NCI-H82 treated with DMSO at 0.1 percent for 48 hours (cell line): ENCODE measurements at regions not wholly inside any gene's neighbourhood (a gene's known extent, or its start where the extent isn't known, plus 50 kb on each side); places are given as distances from the start of the nearest gene placed in this dataset.
"Not testable (repeated sequence)": the region's sequence is repeated elsewhere in the genome, so short reads cannot be mapped to it uniquely, and the experiment has no call there.

ENCODE experiments used
- DNase-seq: peaks from one replicate; lab custom pipeline; 2025; ENCODE audit not compliant: unreplicated experiment; lab: John Stamatoyannopoulos, UW

GRCh38 chr16:77060614-77061013 lies 130.4 kb upstream of the MON1B start:
- no peak for DNase-seq

- DNase-seq: no peak
These were observed 127.9 kb upstream of the MON1B start for GRCh38 chr16:77062878-77063675.

GRCh38 chr16:77063676-77064016 lies 127.3 kb upstream of the MON1B start:
- DNase-seq: no peak

GRCh38 chr16:77064037-77064436 lies 127.0 kb upstream of the MON1B start:
- no peak for DNase-seq

GRCh38 chr16:77066896-77067496 lies 124.0 kb upstream of the MON1B start:
- DNase-seq: no peak

DNA sequence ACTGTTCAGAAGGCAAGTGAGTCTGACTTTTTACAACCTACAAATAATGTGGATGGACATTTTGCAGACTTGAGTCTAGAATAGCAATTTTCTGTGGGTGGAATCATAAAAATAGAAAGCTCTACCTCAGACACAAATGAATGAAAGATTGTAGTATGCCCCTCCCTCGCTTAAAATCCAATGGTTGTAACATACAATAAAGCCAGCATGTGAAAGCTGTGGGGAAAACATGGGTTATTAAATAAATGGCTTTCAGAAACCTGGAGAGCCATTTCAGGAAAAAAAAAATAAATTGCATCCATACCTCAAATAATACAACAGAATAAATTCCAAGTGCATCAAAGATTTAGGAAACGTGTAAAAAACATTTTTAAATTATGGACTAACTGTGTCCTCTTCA lies 123.1 kb upstream of the MON1B start:
- no peak for DNase-seq

- no peak for DNase-seq
These were observed 122.6 kb upstream of the MON1B start for GRCh38 chr16:77068402-77068801.

DNA sequence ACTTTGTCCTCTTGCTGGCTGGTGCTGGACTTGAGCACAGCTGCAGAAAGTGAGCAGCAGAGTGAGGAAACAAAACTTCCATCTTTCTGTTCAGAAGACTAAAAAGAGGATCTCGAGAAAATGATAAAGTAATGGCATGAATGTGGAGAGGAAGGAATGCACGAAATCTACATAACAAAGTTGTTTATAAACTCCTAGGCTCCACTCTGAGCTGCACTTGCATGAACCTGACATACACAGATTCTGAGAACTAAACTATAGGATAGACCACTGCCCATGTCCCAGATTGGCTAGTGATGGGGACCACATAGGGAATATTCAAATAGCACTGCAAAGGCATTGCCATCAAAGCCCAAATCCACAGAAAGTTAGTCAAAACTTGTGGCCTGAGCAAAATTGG lies 121.1 kb upstream of the MON1B start:
- no peak for DNase-seq

- DNase-seq: no peak
These were observed 120.3 kb upstream of the MON1B start for GRCh38 chr16:77070683-77071082.

- DNase-seq: no peak
These were observed 114.2 kb upstream of the MON1B start for GRCh38 chr16:77076839-77077238.

DNA sequence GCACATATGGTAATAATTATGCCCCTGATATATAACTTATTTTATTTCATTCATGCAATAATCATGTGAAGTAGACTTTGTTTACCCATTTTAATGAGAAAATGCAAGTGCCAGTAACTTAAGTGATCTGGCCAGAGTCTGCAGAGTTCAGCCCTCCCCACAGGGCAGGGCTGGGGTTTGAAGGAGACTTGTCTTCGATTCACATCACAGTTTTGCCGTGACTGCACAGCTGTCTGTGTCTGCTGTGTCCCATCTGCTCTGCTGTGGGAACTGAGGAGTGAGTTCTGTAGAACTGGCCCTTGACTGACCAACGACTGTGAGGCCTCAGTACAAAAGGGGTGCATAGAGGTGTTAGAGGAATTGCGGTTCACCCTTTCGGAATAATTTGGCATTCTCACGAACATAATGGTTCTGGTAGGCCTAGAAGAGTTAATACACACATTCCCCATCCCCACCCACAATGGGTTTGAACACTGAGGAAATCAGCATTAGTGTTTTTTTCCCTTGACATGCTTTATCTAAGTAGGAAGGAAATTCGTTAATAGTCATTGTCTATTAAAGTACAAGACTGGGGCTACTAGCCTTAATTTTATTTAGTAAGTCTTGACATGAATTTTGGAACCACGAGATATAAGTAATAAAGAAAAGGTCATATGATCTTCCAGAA lies 113.6 kb upstream of the MON1B start:
- no peak for DNase-seq

DNA sequence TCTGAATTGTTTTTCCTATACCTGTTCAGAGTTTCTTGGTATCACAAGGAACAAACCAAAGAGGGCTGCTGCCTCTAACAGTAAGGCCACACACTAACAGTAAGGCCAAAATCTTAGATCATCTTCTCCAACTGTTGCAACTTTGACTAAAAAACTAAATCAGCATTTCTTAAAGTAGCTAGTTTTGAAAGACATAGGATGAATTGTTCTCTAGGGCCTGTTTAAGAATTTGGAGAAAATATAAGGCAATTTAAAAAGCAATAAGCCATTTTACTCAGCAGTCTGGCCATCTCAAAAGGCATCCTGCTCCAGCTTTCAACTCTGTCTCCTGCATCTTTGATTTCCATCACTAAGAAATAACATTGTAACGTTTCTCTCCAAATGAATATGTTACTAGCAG lies 105.0 kb upstream of the MON1B start:
- no peak for DNase-seq

GRCh38 chr16:77090062-77090461 lies 100.9 kb upstream of the MON1B start:
- no peak for DNase-seq

- no peak for DNase-seq
These were observed 97.7 kb upstream of the MON1B start for GRCh38 chr16:77093309-77093708.

GRCh38 chr16:77093999-77094398 lies 97.0 kb upstream of the MON1B start:
- DNase-seq: no peak

GRCh38 chr16:77111056-77111565 lies 79.9 kb upstream of the MON1B start:
- DNase-seq: no peak

- no peak for DNase-seq
These were observed 78.2 kb upstream of the MON1B start for GRCh38 chr16:77112746-77113145.

DNA sequence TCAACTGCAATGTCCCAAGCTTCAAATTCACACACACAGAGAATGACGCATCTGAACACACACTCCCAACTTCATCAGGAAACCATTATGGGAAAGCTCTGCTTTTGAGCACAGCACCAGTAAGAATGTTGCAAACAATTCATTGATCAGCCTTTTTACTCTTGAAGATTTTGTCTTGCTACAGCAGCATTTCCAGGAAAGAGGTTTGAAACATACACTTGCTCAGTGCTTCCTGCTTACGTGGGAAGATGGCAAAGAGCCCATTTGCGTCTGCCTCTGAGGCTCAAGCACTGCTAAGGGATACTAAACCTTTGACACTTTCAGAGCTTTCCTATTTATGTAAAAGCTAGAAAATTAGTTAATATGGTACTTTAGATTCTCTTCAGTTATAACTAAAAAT lies 77.2 kb upstream of the MON1B start:
- DNase-seq: no peak

DNA sequence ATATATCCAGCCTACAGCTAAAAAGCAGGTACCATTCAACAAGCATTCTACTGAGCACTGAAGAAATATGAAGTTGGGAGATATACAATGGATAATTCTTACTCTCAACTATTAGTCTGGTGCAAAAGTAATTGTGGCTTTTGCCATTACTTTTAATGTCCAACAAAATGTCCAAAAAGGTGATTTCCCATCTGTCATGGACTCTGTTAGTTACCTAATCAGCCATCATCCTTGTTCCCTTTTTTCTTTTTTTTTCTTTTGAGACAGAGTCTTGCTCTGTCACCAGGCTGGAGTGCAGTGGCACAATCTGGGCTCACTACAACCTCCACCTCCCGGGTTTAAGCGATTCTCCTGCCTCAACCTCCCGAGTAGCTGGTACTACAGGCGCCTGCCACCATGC lies 76.6 kb upstream of the MON1B start:
- not testable (repeated sequence) for DNase-seq

DNA sequence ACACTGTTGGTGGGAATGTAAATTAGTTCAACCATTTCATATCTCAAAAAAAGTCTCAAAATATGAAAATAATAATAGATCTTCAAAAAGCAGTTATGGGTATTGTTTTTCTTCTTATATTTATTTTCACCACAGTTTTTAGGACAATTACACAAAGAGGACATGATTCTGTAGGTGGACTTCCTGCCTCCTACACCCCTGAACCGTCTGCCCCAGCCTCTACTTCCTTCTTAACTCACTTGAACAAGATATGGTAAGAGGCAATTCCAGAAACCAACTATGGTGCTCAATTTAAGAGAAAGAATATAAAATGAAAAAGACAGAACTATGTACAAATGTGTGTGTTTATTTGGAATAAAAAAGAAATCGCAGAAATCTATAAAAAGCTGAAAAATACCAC lies 74.1 kb upstream of the MON1B start:
- DNase-seq: no peak

GRCh38 chr16:77117707-77118106 lies 73.3 kb upstream of the MON1B start:
- no peak for DNase-seq

DNA sequence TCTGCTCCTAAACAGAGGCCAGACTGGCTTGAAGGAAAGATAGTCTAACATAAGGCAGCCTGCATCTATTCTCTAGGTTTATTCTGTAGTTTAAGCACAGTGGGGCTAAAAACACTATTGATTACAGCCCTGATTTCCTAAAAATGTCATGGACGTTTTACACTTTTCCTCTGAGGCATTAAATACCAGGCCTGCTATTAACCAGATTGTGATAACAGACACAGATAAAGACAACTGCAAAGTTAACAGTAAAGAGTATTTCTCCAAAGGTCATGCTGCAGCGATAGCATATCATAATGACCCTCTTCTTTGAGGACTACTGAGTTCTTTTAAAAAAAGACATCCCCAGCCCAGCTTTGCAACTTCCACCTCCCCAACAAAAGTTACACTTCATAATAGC lies 59.6 kb upstream of the MON1B start:
- no peak for DNase-seq
